T-helper 17 cell (primary cell): ENCODE measurements at regions not wholly inside any gene's neighbourhood (a gene's known extent, or its start where the extent isn't known, plus 50 kb on each side); places are given as distances from the start of the nearest gene placed in this dataset.

Experiments used
- ATAC-seq: fragments of 150-1000 bp; cut with Tn5 transposase; 2 replicates; pipeline ENCODE4 v1.10.0; 2021; ENCODE audit warnings: mild to moderate bottlenecking, moderate library complexity
- DNase-seq, 3 donors: peaks; one replicate each; pipeline versions ENCODE4 v3.0.0 to v3.0.0-alpha.2; 2020 to 2021
- H3K9me3 ChIP-seq: one replicate; pipeline ENCODE4 v1.7.0; 2013; ENCODE audit warnings: low read length, mild to moderate bottlenecking; ENCODE audit not compliant: control insufficient read depth, poor library complexity, severe bottlenecking
- H3K27ac Mint-ChIP-seq: one replicate; pipeline ENCODE4 v1.8.0; 2022; ENCODE audit warnings: mild to moderate bottlenecking, moderate library complexity, mixed read lengths
- H3K27me3 Mint-ChIP-seq: one replicate; pipeline ENCODE4 v1.8.0; 2022; ENCODE audit warnings: mixed read lengths
- H3K36me3 Mint-ChIP-seq: one replicate; pipeline ENCODE4 v1.8.0; 2022; ENCODE audit warnings: low read depth, mixed read lengths
- H3K4me1 Mint-ChIP-seq: one replicate; pipeline ENCODE4 v1.8.0; 2022; ENCODE audit warnings: mild to moderate bottlenecking, mixed read lengths
- H3K4me3 Mint-ChIP-seq: one replicate; pipeline ENCODE4 v1.8.0; 2022; ENCODE audit warnings: mild to moderate bottlenecking, moderate library complexity, mixed read lengths

DNA sequence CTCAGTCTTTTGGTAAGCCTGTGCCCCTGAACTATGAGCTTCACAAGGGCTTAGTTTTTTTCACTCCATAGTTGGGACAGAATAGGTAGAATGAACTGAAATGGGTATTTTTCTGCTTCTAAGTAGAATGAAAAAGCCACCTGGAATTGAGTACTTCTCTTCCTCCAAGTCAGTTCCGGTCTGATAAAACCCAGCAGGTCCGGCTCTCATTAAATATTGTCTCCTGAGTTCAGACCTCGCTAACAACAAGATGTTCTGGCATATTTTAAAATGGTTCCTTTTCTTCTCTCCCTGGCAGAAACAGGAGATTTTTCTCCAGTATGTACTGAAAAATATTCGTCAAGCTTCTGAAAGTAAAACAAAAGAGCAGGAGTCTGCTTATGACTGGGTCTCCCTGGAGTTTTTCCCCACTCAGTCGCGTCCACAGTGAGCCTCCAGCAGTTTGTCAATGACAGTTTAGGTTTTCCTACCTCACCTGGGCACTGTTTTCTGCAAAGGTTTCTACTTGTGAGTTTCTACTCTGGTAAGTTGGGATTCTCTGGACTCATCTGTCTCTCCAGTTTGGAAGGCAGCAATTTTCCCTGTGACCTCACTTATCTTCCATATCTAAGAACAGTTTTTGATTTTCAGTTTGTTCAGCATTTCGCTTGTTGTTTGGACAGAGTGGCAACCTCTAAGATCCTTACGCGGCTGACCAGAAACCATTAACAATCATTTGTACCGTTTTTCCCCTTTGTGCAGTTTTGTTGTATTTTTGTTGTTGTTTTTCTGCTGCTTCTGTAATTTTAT is 868.0 kb downstream of the METTL15 start:
- H3K36me3 Mint-ChIP-seq = no peaks in the 10 kb centered on the region
- DNase-seq (no peak), ATAC-seq (no peak)
- no peak overlapping the region for H3K4me3 Mint-ChIP-seq
- H3K27me3 Mint-ChIP-seq = no peaks in the 10 kb centered on the region
- no peaks in the 10 kb centered on the region for H3K4me1 Mint-ChIP-seq
- peaks cover 3% of the 10 kb centered on the region for H3K9me3 ChIP-seq
- no peak overlapping the region for H3K27ac Mint-ChIP-seq

DNA sequence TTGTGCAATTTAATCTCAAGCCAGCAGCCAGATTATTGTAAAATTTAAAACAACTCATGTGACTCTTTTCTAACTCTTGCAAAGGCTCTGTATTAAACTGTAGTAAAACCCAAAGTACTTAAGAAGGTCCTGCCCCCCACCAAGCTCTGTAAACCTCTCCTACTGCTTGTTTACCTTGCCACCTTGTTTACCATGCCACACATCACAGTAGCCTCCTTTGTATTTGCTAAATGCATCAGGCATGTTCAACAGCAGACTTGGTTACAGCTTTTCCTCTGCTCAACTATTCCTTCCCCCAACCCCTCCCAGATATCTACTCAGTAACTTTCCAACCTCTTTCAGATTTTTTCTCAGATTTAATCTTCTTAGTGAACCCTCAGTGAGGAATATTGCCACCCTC is 861.6 kb downstream of the METTL15 start:
- DNase-seq = no peak
- Mint-ChIP-seq H3K27ac (no peak overlapping the region), H3K27me3 (no peaks in the 10 kb centered on the region), H3K4me3 (no peak overlapping the region), H3K4me1 (no peaks in the 10 kb centered on the region), H3K36me3 (no peaks in the 10 kb centered on the region)
- H3K9me3 ChIP-seq = peaks cover 3% of the 10 kb centered on the region
- ATAC-seq = no peak

- H3K27me3 Mint-ChIP-seq = no peaks in the 10 kb centered on the region
- H3K4me3 Mint-ChIP-seq = no peak overlapping the region
- H3K27ac Mint-ChIP-seq = no peak overlapping the region
Measured at GRCh38 chr11:28966951-28967350, 858.8 kb downstream of the METTL15 start.

DNA sequence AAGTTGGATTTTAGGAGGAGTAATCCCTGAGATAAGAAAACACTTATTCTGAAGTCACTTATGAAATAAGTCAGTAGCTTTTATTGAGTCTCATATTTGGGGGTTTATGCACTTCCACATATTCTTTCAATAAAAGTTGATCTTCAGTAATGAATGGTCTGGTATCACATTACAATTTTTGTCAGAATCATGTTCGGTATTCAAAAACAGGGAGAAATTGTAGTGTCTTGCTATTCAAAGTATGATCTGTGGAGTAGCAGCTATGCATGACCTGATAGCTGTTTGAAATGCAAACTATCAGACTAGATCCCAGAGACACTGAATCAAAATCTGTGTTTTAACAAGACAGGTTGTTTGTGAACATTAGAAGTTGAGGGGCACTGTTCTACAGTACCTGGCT is 857.6 kb downstream of the METTL15 start:
- ATAC-seq = no peak
- H3K27me3 Mint-ChIP-seq = no peaks in the 10 kb centered on the region
- H3K4me1 Mint-ChIP-seq = no peaks in the 10 kb centered on the region
- peaks cover 3% of the 10 kb centered on the region for H3K9me3 ChIP-seq
- H3K36me3 Mint-ChIP-seq = no peaks in the 10 kb centered on the region
- DNase-seq = no peak
- H3K4me3 Mint-ChIP-seq = no peak overlapping the region
- H3K27ac Mint-ChIP-seq = no peak overlapping the region

More at GRCh38 chr11:28966951-28967350, 858.8 kb downstream of the METTL15 start:
- ATAC-seq (no peak), DNase-seq (no peak)
- Mint-ChIP-seq H3K4me1 (no peaks in the 10 kb centered on the region), H3K36me3 (no peaks in the 10 kb centered on the region)
- H3K9me3 ChIP-seq = peaks cover 3% of the 10 kb centered on the region

- peaks cover 3% of the 10 kb centered on the region for H3K9me3 ChIP-seq
- DNase-seq (no peak), ATAC-seq (no peak)
- no peak overlapping the region for H3K27ac Mint-ChIP-seq
- no peaks in the 10 kb centered on the region for H3K4me1 Mint-ChIP-seq
- no peaks in the 10 kb centered on the region for H3K36me3 Mint-ChIP-seq
- no peaks in the 10 kb centered on the region for H3K27me3 Mint-ChIP-seq
- H3K4me3 Mint-ChIP-seq = no peak overlapping the region
Measured at GRCh38 chr11:28964811-28965210, 856.6 kb downstream of the METTL15 start.

- Mint-ChIP-seq H3K4me1 (no peaks in the 10 kb centered on the region), H3K36me3 (no peaks in the 10 kb centered on the region), H3K27me3 (no peaks in the 10 kb centered on the region), H3K27ac (no peak overlapping the region), H3K4me3 (no peak overlapping the region)
- peaks cover 3% of the 10 kb centered on the region for H3K9me3 ChIP-seq
- ATAC-seq (no peak), DNase-seq (no peak)
Measured at GRCh38 chr11:28963187-28963586, 855.0 kb downstream of the METTL15 start.

GRCh38 chr11:28962502-28962901 is 854.3 kb downstream of the METTL15 start:
- H3K9me3 ChIP-seq = peaks cover 3% of the 10 kb centered on the region
- Mint-ChIP-seq H3K4me3 (no peak overlapping the region), H3K27ac (no peak overlapping the region), H3K27me3 (no peaks in the 10 kb centered on the region), H3K4me1 (no peaks in the 10 kb centered on the region), H3K36me3 (no peaks in the 10 kb centered on the region)
- DNase-seq (no peak), ATAC-seq (no peak)

- DNase-seq (no peak), ATAC-seq (no peak)
- Mint-ChIP-seq H3K27me3 (no peaks in the 10 kb centered on the region), H3K4me1 (no peaks in the 10 kb centered on the region), H3K27ac (no peak overlapping the region), H3K36me3 (no peaks in the 10 kb centered on the region), H3K4me3 (no peak overlapping the region)
- peaks cover 3% of the 10 kb centered on the region for H3K9me3 ChIP-seq
Measured at GRCh38 chr11:28961726-28962125, 853.5 kb downstream of the METTL15 start.

DNA sequence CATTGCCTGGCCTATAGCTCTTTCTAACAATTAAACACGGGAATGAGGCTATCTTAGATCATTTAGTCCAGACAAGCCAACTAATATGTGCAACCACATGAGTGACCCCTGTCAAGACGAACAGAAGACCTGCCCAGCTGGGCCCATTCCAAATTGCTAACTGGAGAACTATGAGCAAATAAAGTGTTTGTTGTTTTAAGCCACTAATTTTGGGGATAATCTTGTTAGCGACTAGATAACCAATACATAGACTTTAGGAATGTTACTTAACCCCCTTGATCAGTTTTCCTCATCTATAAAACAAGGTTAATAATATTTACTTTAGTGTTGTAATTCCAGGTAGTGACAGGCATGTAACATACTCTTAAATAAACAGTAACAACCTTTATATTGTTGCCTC is 848.3 kb downstream of the METTL15 start:
- no peaks in the 10 kb centered on the region for H3K9me3 ChIP-seq
- no peaks in the 10 kb centered on the region for H3K4me1 Mint-ChIP-seq
- DNase-seq (no peak), ATAC-seq (no peak)
- H3K27me3 Mint-ChIP-seq = no peaks in the 10 kb centered on the region
- no peak overlapping the region for H3K27ac Mint-ChIP-seq
- no peak overlapping the region for H3K4me3 Mint-ChIP-seq
- H3K36me3 Mint-ChIP-seq = no peaks in the 10 kb centered on the region

DNA sequence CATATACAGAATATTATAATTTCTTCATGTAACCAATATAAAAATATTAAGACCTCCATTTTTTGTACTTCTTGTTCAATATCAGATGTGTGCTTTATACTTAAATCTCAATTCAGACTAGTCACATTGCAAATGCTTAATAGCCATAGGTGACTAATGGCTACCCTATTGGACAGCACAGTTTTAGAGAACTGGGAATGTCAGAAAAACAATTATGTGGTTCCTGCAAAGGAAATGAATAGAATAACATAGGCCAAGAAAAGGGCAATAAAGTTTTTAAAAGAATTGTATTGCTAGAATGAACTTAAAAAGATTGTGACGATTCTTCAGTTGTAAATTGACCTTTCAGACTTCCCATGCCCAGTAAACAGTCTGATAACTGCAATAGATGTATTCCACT is 843.0 kb downstream of the METTL15 start:
- Mint-ChIP-seq H3K4me3 (no peak overlapping the region), H3K27ac (no peak overlapping the region), H3K4me1 (no peaks in the 10 kb centered on the region), H3K27me3 (no peaks in the 10 kb centered on the region), H3K36me3 (no peaks in the 10 kb centered on the region)
- DNase-seq = no peak
- no peak for ATAC-seq
- H3K9me3 ChIP-seq = no peaks in the 10 kb centered on the region

DNA sequence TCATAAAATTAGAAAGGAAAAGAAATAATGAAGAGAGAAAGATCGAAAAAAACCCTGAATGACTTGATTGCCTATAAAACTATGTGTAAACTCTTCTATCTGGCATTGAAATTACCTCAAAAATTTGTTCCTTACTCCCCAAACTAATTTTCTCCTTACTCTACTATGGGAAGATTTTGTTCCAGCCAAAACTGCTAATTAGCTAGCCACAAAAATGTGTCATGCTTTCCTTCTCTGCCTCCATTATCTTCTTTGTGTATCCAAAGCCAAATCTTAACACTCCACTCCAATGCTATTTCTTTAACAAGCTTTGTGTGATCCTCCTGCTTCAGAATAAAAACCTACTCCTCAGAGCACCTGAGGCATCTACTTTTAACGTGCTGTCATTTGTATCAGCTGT is 831.2 kb downstream of the METTL15 start:
- Mint-ChIP-seq H3K27ac (no peak overlapping the region), H3K36me3 (no peaks in the 10 kb centered on the region), H3K4me1 (no peaks in the 10 kb centered on the region), H3K27me3 (no peaks in the 10 kb centered on the region), H3K4me3 (no peak overlapping the region)
- ATAC-seq = no peak
- no peak for DNase-seq
- H3K9me3 ChIP-seq = peaks cover 3% of the 10 kb centered on the region

- Mint-ChIP-seq H3K27ac (no peak overlapping the region), H3K27me3 (no peaks in the 10 kb centered on the region), H3K4me1 (no peaks in the 10 kb centered on the region), H3K36me3 (no peaks in the 10 kb centered on the region), H3K4me3 (no peak overlapping the region)
- H3K9me3 ChIP-seq = peaks cover 3% of the 10 kb centered on the region
- ATAC-seq (no peak), DNase-seq (no peak)
Measured at GRCh38 chr11:28938091-28938490, 829.9 kb downstream of the METTL15 start.

DNA sequence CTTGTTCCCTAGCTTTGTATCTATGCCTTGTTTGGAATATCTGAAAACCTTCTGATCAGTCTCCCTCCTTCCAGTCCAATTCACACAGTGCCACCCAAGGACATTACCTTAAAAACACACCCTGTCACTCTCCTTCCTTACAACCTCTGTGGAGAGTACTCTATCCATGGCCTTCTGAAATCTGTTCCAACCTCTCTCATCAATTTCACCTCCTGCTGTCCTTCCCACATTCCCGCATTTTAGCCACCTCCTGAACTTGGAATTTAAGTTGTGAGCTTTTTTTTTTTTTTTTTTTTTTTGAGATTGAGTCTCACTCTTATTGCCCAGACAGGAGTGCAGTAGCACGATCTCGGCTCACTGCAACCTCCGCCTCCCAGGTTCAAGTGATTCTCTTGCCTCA is 824.8 kb downstream of the METTL15 start:
- Mint-ChIP-seq H3K4me3 (no peak overlapping the region), H3K27me3 (no peaks in the 10 kb centered on the region), H3K4me1 (no peaks in the 10 kb centered on the region), H3K36me3 (no peaks in the 10 kb centered on the region), H3K27ac (no peak overlapping the region)
- ATAC-seq = no peak
- H3K9me3 ChIP-seq = no peaks in the 10 kb centered on the region
- DNase-seq = no peak

DNA sequence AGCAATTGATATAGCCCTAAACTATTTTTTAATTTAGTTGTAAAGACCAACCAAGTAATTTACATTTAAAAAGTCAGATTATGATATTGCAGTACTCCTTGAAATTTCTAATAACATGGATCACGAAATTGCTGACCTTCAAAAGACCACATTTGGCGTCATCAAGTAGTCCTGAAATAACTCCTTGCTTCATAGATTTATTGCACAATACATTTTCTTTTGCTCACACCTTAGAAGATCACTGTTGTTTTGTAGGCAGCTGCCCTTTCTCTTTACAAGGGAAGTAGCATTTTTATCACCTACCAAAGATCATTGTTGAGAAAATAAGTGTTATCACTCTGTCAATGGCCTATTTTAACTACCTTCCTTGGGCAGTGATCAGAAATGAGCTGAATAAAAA is 815.8 kb downstream of the METTL15 start:
- no peak overlapping the region for H3K27ac Mint-ChIP-seq
- DNase-seq (no peak), ATAC-seq (no peak)
- no peaks in the 10 kb centered on the region for H3K4me1 Mint-ChIP-seq
- H3K9me3 ChIP-seq = no peaks in the 10 kb centered on the region
- H3K4me3 Mint-ChIP-seq = no peak overlapping the region
- H3K36me3 Mint-ChIP-seq = no peaks in the 10 kb centered on the region
- H3K27me3 Mint-ChIP-seq = no peaks in the 10 kb centered on the region
